BJ (cell line): ENCODE measurements at regions not wholly inside any gene's neighbourhood (a gene's known extent, or its start where the extent isn't known, plus 50 kb on each side); places are given as distances from the start of the nearest gene placed in this dataset.

Experiments used
- CTCF ChIA-PET: fragments of 350-600 bp; formaldehyde crosslinking; extraction: SDS; loops from one replicate; lab custom pipeline; 2021; ENCODE audit warnings: antibody characterized with exemption, inconsistent platforms; lab: Yijun Ruan, JAX
- POLR2A ChIA-PET: fragments of 300-600 bp; sonication (Branson Sonifier 250); formaldehyde crosslinking; extraction: SDS; loops from one replicate; lab custom pipeline; 2021; ENCODE audit warnings: antibody characterized with exemption; lab: Charles Lee
- DNase-seq: peaks from one replicate; pipeline ENCODE4 v3.0.0-alpha.2; 2011; ENCODE audit warnings: low read depth
- H3K27me3 ChIP-seq: 2 replicates; pipeline ENCODE4 v1.6.0; 2011; ENCODE audit warnings: low read length; ENCODE audit not compliant: control insufficient read depth, insufficient read depth
- H3K36me3 ChIP-seq: 2 replicates; pipeline ENCODE4 v1.5.1; 2011; ENCODE audit warnings: low read length; ENCODE audit not compliant: control insufficient read depth, insufficient read depth
- H3K4me3 ChIP-seq: 2 replicates; pipeline ENCODE4 v1.5.1; 2011; ENCODE audit warnings: low read depth, mild to moderate bottlenecking, control low read depth, low read length
- TF ChIP-seq, protein P1 (sequence below): IDR thresholded peaks from 2 replicates; pipeline ENCODE4 v1.5.1; 2011; ENCODE audit warnings: low read depth, mild to moderate bottlenecking, control low read depth, inconsistent platforms, low read length, moderate library complexity; ENCODE audit not compliant: insufficient read depth

DNA sequence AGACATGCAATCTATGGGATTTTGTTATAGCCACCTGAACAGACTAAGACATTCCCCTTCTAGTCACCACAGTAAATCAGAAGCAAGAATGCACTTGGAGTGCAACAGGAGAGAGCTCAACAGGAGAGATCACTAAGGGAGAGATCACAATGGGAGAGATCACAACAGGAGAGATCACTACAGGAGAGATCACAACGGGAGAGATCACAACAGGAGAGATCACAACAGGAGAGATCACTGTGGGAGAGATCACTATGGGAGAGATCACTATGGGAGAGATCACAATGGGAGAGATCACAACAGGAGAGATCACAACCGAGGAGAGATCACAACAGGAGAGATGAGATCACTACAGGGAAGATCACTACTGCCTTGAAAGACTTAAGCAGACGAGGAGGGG lies 238.5 kb upstream of the PITRM1 start:
- peaks cover 4% of the 10 kb centered on the region for H3K27me3 ChIP-seq
- H3K4me3 ChIP-seq, result no peak overlapping the region
- ChIA-PET POLR2A (no interaction called here), CTCF (no interaction called here)
- no peak for DNase-seq
- TF ChIP-seq, protein P1, sequence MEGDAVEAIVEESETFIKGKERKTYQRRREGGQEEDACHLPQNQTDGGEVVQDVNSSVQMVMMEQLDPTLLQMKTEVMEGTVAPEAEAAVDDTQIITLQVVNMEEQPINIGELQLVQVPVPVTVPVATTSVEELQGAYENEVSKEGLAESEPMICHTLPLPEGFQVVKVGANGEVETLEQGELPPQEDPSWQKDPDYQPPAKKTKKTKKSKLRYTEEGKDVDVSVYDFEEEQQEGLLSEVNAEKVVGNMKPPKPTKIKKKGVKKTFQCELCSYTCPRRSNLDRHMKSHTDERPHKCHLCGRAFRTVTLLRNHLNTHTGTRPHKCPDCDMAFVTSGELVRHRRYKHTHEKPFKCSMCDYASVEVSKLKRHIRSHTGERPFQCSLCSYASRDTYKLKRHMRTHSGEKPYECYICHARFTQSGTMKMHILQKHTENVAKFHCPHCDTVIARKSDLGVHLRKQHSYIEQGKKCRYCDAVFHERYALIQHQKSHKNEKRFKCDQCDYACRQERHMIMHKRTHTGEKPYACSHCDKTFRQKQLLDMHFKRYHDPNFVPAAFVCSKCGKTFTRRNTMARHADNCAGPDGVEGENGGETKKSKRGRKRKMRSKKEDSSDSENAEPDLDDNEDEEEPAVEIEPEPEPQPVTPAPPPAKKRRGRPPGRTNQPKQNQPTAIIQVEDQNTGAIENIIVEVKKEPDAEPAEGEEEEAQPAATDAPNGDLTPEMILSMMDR, result no peak
- H3K36me3 ChIP-seq, result no peaks in the 10 kb centered on the region

DNA sequence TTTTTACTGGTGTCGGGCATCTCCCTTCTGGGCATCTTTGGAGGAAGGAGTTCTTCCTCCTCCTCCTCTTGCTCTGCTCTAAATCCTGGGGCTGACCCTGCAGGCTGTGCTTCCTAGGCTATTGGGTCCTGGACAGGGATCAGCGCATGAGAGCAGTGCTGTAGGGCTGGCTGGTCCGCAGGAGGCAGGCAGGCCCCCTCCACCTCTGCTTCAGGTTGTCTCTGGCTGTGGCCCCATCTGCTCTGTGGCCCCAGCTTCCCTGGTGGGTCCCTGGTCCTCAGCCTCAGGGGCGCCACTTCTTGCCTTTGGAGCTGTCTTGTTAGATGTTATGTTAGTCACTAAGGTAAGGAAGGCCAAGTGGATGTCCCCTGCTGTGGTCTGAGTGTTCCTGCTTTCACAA lies 237.3 kb upstream of the PITRM1 start:
- H3K36me3 ChIP-seq, result no peaks in the 10 kb centered on the region
- POLR2A ChIA-PET, result no interaction called here
- H3K4me3 ChIP-seq, result no peak overlapping the region
- no peak for DNase-seq
- H3K27me3 ChIP-seq, result peaks cover 4% of the 10 kb centered on the region
- TF ChIP-seq, protein P1, result no peak
- CTCF ChIA-PET, result interaction anchor here (1.2 kb wide), 1 partner anchor 9 kb away, joined by 3 read pairs; no protein-coding TSS in a partner anchor

DNA sequence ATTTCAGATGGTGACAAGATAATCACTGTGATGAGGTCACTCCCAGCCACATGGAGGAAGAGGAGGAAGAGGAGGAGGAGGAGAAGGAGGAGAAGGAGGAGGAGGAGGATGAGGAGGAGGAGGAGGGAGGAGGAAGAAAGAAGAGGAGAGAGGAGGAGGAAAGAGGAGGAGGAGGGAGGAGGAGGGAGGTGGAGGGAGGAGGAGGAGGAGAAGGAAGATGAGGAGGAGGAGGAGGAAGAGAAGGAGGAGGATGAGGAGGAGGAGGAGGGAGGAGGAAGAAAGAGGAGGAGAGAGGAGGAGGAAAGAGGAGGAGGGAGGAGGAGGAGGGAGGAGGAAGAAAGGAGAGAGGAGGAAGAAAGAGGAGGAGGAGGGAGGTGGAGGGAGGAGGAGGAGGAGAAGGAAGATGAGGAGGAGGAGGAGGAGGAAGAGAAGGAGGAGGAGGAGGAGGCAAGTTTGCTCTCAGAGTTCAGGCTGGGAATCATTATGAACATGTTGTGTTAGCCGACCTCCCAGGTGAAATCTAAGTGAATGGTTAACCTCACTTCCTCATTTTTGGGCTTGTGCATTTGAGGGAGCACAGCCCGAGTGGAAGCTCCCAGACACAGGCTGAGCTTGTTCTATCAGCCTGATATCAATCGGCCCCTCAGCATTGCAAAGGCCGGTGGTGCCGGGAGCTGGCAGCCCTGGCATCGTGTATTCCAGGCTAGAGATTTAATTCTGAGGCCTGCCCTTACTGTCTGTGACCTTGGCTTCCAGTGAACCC lies 236.2 kb upstream of the PITRM1 start:
- TF ChIP-seq, protein P1, result no peak
- ChIA-PET POLR2A (no interaction called here), CTCF (interaction anchor here (0.9 to 1.2 kb wide), 2 partner anchors 10 to 18 kb away, joined by 3 read pairs; no protein-coding TSS in a partner anchor)
- no peak for DNase-seq
- no peaks in the 10 kb centered on the region for H3K36me3 ChIP-seq
- no peak overlapping the region for H3K4me3 ChIP-seq
- peaks cover 5% of the 10 kb centered on the region for H3K27me3 ChIP-seq

DNA sequence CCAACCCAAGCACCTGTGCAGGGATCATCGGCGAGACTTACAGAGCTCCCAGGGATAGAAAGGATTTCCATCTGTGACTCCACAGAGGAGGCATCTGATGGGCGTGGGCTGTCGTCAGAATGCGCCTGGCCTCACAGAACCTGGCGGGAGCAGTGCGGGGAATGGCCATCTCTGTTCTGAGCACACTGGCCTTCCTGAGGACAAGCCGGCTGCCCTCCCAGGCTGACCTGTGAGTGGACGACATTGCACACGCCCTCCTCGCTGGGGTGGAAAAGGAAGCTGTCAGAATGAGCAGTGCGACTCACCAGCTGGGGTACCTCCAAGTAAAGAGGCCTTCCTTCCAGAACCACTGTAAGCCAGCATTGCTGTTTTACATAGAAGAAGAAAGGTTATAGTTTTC lies 234.6 kb upstream of the PITRM1 start:
- CTCF ChIA-PET, result no interaction called here
- POLR2A ChIA-PET, result no interaction called here
- no peak for DNase-seq
- peaks cover 5% of the 10 kb centered on the region for H3K27me3 ChIP-seq
- H3K4me3 ChIP-seq, result no peak overlapping the region
- TF ChIP-seq, protein P1, result no peak
- no peaks in the 10 kb centered on the region for H3K36me3 ChIP-seq

DNA sequence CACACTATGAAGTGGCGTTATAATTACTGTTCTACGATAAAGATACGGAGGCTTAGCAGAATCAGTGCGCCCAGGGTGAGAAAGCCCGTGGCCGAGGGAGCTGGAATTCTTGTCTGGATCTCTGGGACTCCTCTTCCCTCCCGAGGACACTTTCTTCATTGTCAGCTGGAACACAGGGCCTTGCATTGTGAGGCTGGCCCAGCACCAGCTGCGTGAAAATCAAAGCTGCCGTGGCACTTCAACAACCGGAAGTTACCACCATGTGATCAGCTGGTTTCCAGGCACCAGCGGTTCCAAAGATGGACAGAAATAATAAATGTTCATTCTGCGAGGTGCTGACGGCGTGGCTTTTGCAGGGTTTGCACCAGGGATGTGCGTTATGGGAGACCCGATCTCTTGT lies 234.0 kb upstream of the PITRM1 start:
- no peaks in the 10 kb centered on the region for H3K36me3 ChIP-seq
- CTCF ChIA-PET, result no interaction called here

More for the DNA sequence above, 234.0 kb upstream of the PITRM1 start:
- TF ChIP-seq, protein P1, result no peak
- POLR2A ChIA-PET, result no interaction called here
- Histone ChIP-seq H3K4me3 (no peak overlapping the region), H3K27me3 (peaks cover 5% of the 10 kb centered on the region)
- DNase-seq, result no peak
